ENCODE measurements at regions not wholly inside any gene's neighbourhood (a gene's known extent, or its start where the extent isn't known, plus 50 kb on each side); places are given as distances from the start of the nearest gene placed in this dataset.
"Not testable (repeated sequence)": the region's sequence is repeated elsewhere in the genome, so short reads cannot be mapped to it uniquely, and the experiment has no call there.

DNA sequence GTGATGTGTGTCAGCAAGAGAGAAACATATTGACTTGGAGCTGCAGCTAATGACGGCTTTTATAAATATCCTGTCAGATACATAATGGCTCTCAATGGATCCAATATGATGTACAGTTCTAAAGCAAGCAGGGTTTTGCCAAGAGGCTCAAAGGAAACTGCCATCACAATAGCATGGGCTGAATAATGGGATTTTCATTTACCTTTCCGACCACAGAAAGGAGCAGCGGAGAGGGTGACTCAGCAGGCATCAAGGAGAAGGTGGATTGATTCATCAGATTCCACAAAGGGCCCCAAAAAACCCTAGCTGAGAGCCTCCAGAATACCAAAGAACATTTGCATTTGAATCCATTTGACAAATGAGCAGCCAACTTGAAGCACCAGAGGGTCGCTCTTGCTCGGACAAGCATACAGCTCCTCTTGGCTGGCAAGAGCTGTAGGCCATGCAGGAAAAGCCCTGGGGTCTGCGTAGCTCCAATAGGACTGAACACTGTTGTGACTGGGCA is 355.7 kb upstream of the NOCT start:
- no peak for DNase-seq

DNA sequence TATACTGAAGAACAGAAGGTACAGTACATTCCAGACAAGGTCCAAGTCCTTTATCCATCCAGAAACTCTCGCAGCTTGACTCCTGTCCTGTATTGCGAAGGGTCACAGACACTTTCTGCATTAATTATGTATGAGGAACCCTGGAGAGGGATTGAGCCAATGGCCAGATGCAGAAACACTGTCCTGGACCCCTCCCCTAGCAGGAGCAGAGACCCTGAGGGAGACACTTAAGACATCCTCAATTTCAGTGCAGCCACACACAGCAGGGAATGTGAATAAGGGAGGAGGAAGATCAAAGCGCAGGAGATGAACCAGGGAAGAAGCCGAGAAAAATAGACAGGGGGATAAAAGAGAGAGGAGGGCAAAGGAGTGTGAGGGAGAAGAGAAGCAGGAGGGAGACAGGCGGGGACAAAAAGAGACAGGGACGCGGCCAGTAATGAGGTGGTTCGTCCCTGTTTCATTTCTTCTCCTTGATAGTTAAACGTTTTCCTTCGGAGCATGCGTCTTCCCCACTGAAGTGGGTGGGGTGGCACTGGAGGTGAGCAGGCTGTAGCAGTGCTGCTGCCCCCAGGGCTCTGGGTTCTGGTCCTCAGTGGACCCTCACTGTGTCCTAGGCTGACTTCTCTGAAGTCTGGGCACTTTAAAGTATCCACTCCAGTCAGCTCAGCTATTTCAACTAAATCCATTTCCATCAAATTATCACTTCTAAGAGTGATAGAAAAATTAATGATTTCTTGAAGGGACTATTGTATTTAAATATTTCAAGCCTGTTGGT is 356.4 kb upstream of the NOCT start:
- no peak for DNase-seq

DNA sequence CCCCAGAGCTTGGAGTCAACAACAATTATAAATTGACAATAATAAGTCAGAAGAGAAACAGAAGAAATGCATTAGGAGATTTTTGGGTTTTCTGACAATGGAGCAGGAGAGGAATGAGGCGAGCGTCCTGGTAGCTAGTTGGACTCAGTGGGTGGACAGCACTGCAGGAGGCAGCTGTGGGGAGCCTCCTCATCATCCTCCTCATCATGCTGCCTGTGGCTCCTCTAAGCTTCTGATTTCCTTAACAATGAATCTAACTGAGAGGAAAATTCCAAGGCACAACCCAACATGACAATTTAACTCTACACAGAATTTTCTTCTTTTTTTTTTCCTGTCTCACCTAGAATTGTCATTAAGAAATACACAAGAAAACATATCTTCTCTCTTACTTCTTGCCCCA is 357.1 kb upstream of the NOCT start:
- DNase-seq, result no peak

DNA sequence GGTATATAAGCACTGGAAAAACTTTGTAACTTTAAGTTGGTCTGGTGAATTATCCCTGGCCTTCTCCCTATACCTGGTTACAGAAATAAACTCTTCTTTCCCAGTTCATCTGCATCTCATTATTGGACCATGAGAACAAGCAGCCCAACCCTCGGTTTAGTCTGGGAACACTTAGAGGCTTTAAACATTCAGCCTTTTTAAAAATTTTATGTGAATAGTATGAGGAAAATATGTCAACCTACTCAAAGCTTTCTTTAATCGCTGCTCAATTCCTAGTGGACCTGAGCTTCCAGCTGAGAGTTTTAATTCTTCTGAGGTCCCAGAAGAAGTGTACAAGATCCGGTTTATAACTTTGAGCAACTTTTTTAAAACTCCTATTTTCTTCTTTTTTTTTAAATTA is 358.6 kb upstream of the NOCT start:
- DNase-seq, result peak; percentile 71

DNA sequence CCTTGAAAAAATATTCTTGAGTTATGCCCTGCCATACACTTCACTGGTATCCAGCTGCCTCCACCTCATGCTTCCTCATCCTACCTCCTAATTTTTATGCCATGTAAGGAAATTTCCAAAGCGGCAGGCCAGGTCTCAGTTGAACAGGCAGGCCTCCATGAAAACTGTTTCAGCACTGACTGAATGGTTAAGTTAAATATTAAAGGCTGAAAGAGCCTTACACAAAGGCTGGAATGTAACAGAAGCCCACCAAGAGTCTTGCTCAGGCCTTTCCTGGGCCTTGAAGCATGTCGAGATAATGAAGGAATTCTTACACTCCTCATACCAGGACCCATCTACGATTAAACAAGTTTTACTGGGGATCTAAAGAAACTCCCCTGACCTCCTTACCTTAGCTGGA is 359.6 kb upstream of the NOCT start:
- DNase-seq, result no peak

DNA sequence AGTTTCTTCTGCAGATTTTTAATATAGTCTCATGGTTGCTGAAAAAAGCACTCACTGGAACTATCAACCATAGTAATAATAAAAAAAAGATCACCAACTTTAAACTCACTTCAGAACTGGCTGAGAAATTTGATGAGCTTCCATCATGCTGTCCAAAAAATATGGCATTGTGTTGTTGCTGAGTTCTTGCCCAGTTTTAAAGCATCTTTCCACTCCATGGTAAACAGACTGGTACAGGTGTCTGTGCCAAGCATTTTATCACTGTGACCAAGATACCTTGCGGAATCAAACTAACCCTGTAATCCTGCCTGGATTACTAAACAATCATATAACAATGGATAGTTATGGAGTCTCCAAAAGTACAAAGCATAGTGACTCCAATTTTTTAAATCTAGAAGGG is 360.3 kb upstream of the NOCT start:
- DNase-seq, result no peak

DNA sequence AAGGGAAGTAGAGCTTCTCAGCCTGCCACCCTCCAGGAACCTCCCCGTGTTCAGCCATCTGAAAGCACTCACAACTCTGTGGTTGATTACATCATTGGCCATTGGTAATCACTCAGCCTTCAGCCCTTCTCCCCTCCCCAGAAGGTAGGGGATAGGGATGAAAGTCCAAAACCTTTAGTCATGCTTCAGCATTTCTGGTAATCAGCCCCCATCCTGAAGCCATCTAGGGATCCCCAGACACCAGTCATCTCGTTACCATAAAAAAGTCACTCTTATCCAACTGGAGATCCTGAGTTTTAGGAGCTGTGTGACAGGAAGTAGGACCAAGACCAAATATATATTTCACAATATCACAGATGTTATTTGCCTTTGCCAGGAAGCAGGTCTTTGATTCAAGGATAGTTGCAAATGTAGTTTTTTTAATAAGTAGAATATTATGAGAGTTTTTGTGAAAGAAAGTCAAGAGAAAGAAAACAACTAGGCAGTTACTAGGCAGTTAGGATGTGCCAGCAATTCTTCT is 364.6 kb upstream of the NOCT start:
- DNase-seq, result peak; percentile 74

DNA sequence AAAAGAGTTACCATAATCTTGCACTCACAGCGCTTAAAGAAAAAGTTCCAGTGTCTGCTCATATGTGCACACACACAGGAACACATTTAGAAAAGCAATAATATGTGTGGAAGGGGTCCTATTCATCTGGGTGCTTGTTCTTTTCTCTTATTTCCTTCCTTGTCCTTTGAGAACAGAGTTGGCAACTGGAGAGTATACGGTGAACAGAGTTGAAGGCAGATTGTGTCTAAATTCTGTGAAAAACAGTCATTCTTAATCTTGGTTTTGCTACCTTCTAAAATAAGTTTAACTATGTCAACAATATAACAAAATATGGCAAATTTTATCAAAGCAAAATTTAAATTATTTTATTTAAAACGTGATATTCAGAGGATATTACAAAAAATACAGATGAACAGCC is 365.1 kb upstream of the NOCT start:
- DNase-seq, result no peak

DNA sequence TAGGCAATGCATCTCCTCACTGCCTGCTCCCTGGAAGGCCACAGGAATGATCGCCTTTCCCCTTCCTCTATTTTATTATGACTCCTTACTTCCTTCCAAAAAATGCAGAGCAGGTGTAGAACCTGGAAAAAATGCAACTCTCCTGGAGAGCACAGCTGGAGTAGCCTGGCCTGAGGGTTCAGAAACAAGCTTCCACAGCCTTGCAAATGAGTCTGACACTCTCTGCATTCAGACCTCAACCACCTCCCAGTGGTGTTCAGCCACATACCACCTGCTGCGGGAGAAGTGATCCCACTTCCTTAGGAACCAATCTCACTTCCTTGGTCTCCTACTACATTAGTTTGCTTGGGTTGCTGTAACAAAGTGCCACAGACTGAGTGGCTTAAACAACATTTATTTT is 368.1 kb upstream of the NOCT start:
- no peak for DNase-seq

DNA sequence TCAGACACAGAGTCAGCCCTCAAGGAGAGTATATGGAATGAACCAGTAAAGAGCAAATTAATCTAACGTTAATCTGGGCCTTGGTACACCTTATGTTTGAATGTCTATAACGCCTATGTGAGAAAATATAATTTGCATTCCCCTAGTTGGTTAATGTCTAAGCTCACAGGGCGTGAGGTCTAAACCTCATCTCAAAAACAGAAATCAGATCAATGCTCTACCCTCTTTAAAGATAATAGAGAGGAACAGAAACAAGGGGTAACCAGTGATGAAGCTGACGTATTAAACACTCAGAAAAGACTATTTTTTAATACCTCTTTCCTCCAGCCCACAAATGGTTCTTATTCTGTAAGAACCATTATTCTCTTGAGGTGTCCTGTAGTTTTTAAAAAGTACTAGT is 369.2 kb upstream of the NOCT start:
- DNase-seq, result no peak

DNA sequence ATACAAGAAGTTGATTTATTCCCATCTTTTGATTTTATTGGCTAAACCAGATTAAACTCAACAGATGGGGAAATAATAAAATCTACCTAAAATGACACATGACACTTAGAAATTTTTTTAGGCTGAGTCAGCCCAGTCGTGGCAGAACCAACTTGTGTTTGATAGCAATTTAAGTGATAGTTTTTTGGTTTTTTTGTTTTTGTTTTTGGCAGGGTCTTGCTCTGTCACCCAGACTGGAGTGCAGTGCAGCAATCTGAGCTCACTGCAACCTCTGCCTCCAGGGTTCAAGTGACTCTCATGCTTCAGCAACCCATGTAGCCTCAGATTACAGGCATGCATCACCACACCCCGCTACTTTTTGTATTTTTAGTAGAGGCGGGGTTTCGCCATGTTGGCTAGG is 370.3 kb upstream of the NOCT start:
- no peak for DNase-seq

DNA sequence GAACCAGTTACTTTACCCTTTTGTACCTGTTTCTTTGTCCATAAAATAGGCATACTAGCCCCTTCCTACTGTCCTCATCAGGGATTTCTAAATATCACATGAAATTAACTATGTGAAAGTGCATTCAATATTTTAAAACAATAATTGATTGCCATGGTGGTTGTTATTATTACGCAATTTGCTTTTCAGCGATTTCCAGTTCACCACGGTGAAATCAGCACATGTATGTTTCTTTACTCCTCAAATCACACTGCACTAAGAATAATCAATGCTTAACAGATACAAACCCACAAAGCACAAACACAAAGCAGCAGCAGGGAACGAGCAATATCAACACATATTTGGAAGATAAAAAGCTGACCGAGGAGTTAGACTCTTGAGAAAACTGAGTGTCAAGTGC is 371.3 kb upstream of the NOCT start:
- DNase-seq, result no peak

DNA sequence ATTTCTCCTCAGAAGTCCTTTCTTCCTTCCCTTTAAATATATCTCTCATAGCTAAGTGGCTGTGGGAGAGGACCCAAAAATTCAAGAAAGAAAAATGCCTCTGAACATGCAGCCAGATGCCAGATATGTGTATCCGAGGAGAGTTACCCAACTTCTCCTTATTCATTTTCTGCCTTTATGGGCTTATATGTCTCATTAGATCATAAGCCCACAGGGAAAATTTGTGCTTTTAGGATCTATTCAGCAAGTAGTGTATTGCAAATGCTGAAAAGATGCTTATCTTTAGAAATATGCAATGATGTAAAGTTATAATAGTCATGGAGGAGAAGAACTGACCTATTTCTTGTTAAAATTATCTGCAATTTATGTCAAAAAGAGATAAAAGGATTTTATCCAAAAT is 371.8 kb upstream of the NOCT start:
- no peak for DNase-seq

DNA sequence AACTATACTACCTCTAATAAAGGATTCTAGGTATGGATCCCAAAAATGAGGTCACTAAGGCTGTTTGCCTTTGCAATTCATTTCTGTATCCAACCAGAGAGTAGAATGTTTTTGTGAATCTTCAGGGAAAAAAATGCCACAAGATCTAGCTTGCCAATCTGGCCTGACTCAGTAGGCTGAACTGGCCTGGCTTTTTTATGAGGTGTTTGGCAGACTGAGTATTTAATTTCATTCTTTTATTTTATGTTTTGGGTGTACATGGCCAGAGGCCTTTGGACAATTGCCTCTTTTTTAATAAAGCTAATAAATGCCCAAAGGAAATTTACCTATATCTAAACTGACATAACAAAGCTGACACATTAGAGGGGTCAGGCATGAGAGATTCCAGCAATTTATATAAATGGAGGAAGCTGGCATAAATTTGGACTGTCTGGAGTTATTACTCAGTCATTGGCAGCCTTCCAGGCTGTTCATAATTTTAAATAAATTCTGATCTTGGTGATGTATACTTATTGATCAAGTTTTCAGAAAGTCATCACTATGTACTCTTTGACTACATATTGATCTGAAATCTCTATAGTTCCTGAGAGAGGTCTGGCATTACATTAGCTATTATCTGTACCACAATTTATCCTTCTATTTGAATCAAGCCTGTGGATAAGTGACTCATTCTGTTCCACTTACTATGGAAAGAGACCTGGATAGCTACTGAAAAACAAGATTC is 376.4 kb upstream of the NOCT start:
- no peak for DNase-seq

DNA sequence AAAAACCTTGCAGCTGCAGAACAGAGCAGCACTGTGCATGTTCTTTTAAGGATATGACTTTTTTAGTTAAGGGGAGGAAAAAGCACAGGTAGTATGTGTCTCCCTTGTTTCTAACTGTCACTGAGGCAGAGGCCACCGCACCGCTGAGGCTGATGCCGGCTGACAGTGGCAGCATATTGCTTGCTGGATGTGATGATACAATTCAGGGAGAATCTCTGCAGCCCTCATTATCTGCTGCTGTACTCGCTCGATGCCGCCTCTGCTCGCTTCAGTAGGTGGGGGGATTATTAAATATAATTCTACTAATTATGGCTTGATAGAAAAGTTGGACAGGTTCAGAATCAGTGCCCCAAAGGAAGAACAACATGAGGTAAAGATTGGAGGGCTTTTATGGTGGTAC is 378.8 kb upstream of the NOCT start:
- DNase-seq, result no peak

DNA sequence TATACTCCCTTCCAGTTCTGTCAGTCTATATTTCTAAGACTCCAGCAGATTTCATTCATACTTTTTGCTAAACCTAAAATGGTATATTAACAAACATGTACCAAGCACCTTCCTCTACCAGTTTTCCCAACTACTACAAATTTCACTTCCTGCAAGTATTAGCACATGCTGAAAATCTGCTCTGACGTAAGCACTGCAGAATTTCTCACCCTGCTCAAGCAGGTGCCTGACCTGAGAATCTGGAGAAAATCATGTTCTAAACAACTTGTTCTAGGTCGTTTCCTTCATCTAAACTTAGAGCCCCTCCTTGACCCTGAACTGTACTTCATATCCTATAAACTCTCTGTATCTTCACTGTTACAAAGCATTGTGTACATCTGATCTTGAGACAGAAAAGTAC is 380.7 kb upstream of the NOCT start:
- no peak for DNase-seq

DNA sequence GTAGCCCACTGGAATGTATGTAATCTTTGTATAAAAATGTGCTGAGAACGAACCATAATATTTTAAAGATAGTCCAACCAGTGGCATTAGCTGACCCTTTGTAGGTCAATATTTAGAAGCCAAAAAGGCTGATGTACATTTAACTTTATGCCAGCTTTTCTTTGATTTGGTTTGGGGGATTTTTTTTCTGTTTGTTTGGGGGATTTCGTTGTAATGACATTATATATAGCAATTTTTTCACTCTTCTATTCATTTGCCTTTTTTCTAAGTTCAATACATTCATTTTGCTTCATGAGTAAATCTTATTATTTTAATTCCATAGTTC is 382.0 kb upstream of the NOCT start:
- DNase-seq, result no peak

DNA sequence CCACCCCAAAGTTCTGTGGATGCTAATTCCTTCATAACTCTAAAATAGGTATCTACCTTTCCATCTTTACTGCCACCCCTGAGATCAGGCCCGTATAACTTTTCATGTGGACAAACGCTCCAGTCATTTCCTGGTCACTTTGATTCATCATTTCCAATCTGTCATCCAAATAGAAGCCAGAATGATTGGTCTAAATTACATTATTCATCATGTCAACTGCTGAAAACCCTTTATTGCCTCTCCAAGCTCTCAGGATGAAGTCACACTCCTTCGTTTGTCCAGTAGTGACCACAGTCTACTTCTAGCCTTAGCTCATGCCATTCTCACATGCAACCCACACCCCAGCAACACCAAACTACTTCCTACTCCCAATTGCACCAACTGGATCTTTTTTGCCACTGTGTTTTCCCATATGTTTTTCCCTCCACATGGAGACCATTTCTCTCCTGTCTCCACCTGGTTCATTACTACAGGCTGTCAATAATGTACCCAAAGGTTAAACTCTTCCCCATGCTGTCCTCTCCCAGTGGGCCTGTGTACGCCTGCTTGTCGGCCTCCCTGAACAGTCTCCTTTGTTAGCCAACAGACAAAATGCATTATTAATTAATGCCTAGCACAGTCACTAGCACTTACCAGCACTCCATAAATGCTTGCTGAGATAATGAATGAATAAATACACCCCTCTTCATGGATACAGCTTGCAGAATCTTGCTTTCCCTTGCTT is 382.6 kb upstream of the NOCT start:
- DNase-seq, result no peak

DNA sequence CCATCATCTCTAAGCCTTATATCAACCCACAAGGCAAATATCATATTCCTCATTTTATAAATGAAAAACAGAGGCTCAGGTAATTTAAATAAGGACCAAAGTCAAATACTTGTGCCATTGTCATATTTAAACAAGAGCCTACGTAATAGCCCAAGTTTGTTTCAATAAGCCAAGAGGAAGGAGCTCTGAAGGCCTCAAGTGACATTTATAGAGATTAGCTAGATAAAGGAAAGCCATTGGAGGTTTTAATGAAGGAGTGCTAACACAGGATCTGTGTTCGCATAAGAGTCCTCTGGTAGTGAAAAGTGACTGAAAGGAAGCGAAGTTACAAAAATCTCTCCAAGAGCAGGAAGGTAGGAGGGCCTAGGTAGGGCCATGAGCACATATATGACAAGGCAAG is 384.9 kb upstream of the NOCT start:
- no peak for DNase-seq

DNA sequence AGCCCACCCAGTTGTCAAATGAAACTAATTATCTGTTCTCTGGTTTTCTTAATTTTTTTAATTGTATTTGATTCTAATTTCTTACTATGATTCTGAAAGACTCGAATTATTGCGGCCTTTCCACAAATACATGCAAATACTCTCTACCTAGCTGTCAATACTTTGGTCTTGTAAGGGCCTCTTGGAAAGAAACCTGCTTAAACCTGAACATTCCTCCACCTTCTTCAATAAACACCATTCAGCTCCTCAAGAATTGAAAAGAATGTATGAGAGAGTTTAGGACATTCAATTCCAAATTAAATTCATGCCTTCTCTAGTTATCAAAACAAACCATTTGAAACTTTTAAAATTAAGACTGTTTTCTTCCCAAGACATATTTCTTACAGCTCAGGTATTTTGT is 385.9 kb upstream of the NOCT start:
- no peak for DNase-seq

DNA sequence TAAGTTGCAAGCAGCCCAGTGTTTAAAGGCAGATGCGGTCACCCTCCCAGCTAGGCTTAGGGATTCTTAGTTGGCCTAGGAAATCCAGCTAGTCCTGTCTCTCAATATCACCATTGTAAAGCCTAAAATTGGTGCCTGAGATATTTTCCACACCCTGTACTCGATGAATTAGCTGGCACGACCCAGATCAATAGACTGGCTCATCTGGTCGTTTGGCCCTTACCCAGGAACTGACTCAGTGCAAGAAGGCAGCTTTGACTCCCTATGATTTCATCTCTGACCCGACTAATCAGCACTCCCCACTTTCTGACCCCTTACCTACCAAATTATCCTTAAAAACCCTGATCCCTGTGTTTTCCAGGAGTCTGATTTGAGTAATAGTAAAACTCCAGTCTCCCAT is 384.9 kb upstream of the SLC7A11 start:
- no peak for DNase-seq

DNA sequence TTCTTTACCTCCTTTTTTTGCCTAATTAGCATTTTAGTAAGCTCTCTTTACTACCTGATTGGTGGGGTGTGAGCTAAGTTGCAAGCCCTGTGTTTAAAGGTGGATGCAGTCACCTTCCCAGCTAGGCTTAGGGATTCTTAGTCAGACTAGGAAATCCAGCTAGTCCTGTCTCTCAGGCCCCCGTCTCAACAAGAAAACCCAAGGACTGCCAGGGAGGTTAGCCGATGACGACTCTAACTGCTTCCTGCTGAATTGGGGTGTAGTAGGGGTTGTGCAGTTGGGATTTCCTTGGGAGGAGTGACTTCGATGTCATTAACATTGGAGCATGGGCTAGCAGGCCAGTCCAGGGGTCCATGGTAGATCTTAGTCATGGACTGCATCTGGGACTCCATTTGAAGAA is 380.2 kb upstream of the SLC7A11 start:
- DNase-seq, result not testable (repeated sequence)

DNA sequence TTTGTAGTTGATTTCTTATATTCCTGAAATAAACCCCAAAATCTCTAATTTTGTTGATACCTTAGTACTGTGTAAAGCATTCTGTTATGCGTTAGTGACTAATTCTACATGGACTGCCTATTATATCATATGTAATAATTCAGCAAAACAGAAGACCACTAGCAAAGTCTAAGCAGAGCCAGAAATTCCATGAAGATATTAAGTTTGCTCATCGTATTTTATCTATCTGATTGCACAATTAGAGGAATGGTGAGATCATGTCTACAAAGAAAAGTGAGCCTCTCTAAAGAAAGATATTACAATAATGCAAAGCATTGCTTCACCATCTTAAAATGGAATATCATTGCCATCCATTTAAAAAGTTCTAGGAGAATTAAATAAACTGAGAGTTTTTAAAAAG is 374.6 kb upstream of the SLC7A11 start:
- no peak for DNase-seq
